HG02678 (cell line): ENCODE measurements at regions not wholly inside any gene's neighbourhood (a gene's known extent, or its start where the extent isn't known, plus 50 kb on each side); places are given as distances from the start of the nearest gene placed in this dataset.

Source experiments
- ATAC-seq: cut with Tn5 transposase; IDR thresholded peaks from one replicate; pipeline ENCODE4 v1.9.1; 2021; ENCODE audit warnings: mild to moderate bottlenecking, moderate library complexity; ENCODE audit not compliant: unreplicated experiment

- ATAC-seq, result no peak
Measured at GRCh38 chr17:77480509-77481215, 339.9 kb downstream of the SEC14L1 start.

- no peak for ATAC-seq
Measured at GRCh38 chr17:77481476-77482374, 341.0 kb downstream of the SEC14L1 start.

- ATAC-seq, result no peak
Measured at GRCh38 chr17:77482375-77483127, 341.8 kb downstream of the SEC14L1 start.

GRCh38 chr17:77483128-77483598, 342.4 kb downstream of the SEC14L1 start:
- no peak for ATAC-seq

GRCh38 chr17:77484111-77484510, 343.3 kb downstream of the SEC14L1 start:
- no peak for ATAC-seq

GRCh38 chr17:77485089-77485833, 344.5 kb downstream of the SEC14L1 start:
- ATAC-seq, result no peak

GRCh38 chr17:77487211-77487629, 346.5 kb downstream of the SEC14L1 start:
- ATAC-seq, result no peak

GRCh38 chr17:77487677-77488530, 347.1 kb downstream of the SEC14L1 start:
- ATAC-seq, result no peak

- no peak for ATAC-seq
Measured at GRCh38 chr17:77488531-77489238, 347.9 kb downstream of the SEC14L1 start.

- ATAC-seq, result no peak
Measured at GRCh38 chr17:77489239-77489892, 348.6 kb downstream of the SEC14L1 start.

GRCh38 chr17:77489893-77490255, 349.1 kb downstream of the SEC14L1 start:
- no peak for ATAC-seq

- no peak for ATAC-seq
Measured at GRCh38 chr17:77490361-77491183, 349.8 kb downstream of the SEC14L1 start.

GRCh38 chr17:77491921-77492445, 351.2 kb downstream of the SEC14L1 start:
- no peak for ATAC-seq

GRCh38 chr17:77492446-77493237, 351.9 kb downstream of the SEC14L1 start:
- ATAC-seq, result no peak

GRCh38 chr17:77493238-77493820, 352.6 kb downstream of the SEC14L1 start:
- no peak for ATAC-seq
